Loucy (cell line): ENCODE measurements at regions not wholly inside any gene's neighbourhood (a gene's known extent, or its start where the extent isn't known, plus 50 kb on each side); places are given as distances from the start of the nearest gene placed in this dataset.

Experiments
- CTCF ChIP-seq: fragments of 200-600 bp; sonication (generic); conservative IDR thresholded peaks from 2 replicates; pipeline ENCODE4 v1.5.1; 2014; ENCODE audit warnings: mild to moderate bottlenecking, antibody characterized with exemption, low read length
- EZH2phosphoT487 ChIP-seq: fragments of 200-600 bp; IDR thresholded peaks from 2 replicates; pipeline ENCODE4 v1.6.1; 2018; ENCODE audit warnings: antibody characterized with exemption, mild to moderate bottlenecking, moderate library complexity, borderline replicate concordance

DNA sequence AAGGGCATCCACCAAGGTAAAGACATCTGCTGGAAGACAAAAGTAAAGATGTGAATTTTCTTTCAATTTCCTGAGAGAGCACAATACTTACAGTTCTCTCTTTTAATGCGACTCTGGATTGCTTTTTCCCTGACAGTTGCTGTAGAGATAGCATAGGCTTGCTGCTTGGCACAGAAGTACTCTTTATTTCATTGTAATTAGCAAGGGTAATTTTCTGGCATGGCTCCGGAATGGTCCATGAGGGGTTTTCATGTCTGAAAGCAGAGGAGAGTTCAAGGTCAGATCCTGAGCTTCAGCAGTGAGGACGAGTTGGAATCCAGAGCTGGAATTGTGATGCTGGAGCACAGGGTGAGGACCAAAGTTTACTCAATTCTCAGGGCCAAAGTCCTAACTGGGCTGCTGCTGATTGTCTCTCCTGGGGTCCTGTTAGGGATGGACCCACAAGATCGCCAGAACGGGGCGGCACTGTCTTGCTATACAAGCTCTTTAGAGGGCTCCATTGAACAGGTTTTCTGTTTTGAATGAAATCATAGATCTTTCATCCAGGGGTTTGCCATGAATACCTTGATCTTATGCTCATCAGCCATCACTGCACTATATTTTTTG, 190.0 kb upstream of the MKI67 start:
- TF ChIP-seq CTCF: no peak
- no peak for TF ChIP-seq EZH2phosphoT487
